OCI-LY7 (cell line): ENCODE measurements at regions not wholly inside any gene's neighbourhood (a gene's known extent, or its start where the extent isn't known, plus 50 kb on each side); places are given as distances from the start of the nearest gene placed in this dataset.

Experiments used
- BruUV-seq: library from RNA; stranded (reverse); fragments of 400-500 nt; replicated peaks from 2 replicates; lab custom pipeline; 2021; lab: Mats Ljungman, UMichigan
- CTCF ChIA-PET: fragments of 300-600 bp; sonication (Branson Sonifier 250); formaldehyde crosslinking; loops from one replicate; lab custom pipeline; 2022; ENCODE audit warnings: antibody characterized with exemption; ENCODE audit not compliant: unreplicated experiment; lab: Charles Lee
- POLR2A ChIA-PET: fragments of 300-600 bp; sonication (Branson Sonifier 250); formaldehyde crosslinking; loops from one replicate; lab custom pipeline; 2022; ENCODE audit warnings: antibody characterized with exemption; lab: Charles Lee
- DNase-seq: peaks from one replicate; pipeline ENCODE4 v3.0.0-alpha.2; 2015; ENCODE audit warnings: low spot score
- H2AFZ ChIP-seq: fragments of 200-600 bp; sonication (generic), shearing (Covaris generic); 2 replicates; pipeline ENCODE4 v1.6.1; 2014; ENCODE audit warnings: mild to moderate bottlenecking, antibody characterized with exemption, low read length, moderate library complexity
- H3K27ac ChIP-seq: fragments of 200-600 bp; sonication (generic); 2 replicates; pipeline ENCODE4 v1.5.1; 2014; ENCODE audit warnings: mixed run types, low read depth, mild to moderate bottlenecking, moderate library complexity, low read length, inconsistent platforms; ENCODE audit not compliant: poor library complexity, severe bottlenecking
- H3K36me3 ChIP-seq: fragments of 200-600 bp; sonication (generic); 2 replicates; pipeline ENCODE4 v1.6.1; 2014; ENCODE audit warnings: mild to moderate bottlenecking, antibody characterized with exemption, low read length, moderate library complexity, mixed read lengths; ENCODE audit not compliant: insufficient read depth
- H3K4me1 ChIP-seq: fragments of 200-600 bp; sonication (generic); 2 replicates; pipeline ENCODE4 v1.5.1; 2014; ENCODE audit warnings: mild to moderate bottlenecking, low read length; ENCODE audit not compliant: insufficient read depth, poor library complexity, severe bottlenecking
- H3K4me2 ChIP-seq: fragments of 200-600 bp; sonication (generic); 2 replicates; pipeline ENCODE4 v1.6.1; 2014; ENCODE audit warnings: mild to moderate bottlenecking, low read length
- H3K4me3 ChIP-seq: fragments of 200-600 bp; sonication (generic); 2 replicates; pipeline ENCODE4 v1.5.1; 2014; ENCODE audit warnings: mild to moderate bottlenecking, low read depth, low read length; ENCODE audit not compliant: poor library complexity, severe bottlenecking
- H3K79me2 ChIP-seq: fragments of 200-600 bp; sonication (generic); 2 replicates; pipeline ENCODE4 v1.6.1; 2016; ENCODE audit warnings: low read depth, mild to moderate bottlenecking, low read length, moderate library complexity, mixed read lengths; ENCODE audit not compliant: insufficient read depth
- H3K9me2 ChIP-seq: fragments of 200-600 bp; sonication (generic); 2 replicates; pipeline ENCODE4 v1.6.1; 2016; ENCODE audit warnings: mild to moderate bottlenecking, low read length, mixed read lengths; ENCODE audit not compliant: insufficient read depth
- H3K9me3 ChIP-seq: fragments of 200-600 bp; sonication (generic); 2 replicates; pipeline ENCODE4 v1.6.1; 2014; ENCODE audit warnings: mild to moderate bottlenecking, mixed run types, low read length, mixed read lengths
- H4K20me1 ChIP-seq: fragments of 200-600 bp; sonication (generic); 2 replicates; pipeline ENCODE4 v1.6.1; 2014; ENCODE audit warnings: mild to moderate bottlenecking, antibody characterized with exemption, low read length, moderate library complexity, mixed read lengths; ENCODE audit not compliant: insufficient read depth
- EZH2phosphoT487 ChIP-seq: fragments of 200-600 bp; sonication (generic); IDR thresholded peaks from 2 replicates; pipeline ENCODE4 v1.6.1; 2018; ENCODE audit warnings: low read depth, borderline replicate concordance, mild to moderate bottlenecking, mixed run types, antibody characterized with exemption, low read length, moderate library complexity, mixed read lengths
- intact Hi-C: fragments of 100-400 bp; cut with micrococcal nuclease; formaldehyde crosslinking; loops from one replicate; pipeline ENCODE4 v1.10.0; 2022; ENCODE audit not compliant: unreplicated experiment
- TF ChIP-seq, protein P1 (sequence below): fragments of 200-600 bp; sonication (generic); conservative IDR thresholded peaks from 2 replicates; pipeline ENCODE4 v1.5.1; 2014; ENCODE audit warnings: mild to moderate bottlenecking, antibody characterized with exemption, low read length, moderate library complexity, mixed read lengths

DNA sequence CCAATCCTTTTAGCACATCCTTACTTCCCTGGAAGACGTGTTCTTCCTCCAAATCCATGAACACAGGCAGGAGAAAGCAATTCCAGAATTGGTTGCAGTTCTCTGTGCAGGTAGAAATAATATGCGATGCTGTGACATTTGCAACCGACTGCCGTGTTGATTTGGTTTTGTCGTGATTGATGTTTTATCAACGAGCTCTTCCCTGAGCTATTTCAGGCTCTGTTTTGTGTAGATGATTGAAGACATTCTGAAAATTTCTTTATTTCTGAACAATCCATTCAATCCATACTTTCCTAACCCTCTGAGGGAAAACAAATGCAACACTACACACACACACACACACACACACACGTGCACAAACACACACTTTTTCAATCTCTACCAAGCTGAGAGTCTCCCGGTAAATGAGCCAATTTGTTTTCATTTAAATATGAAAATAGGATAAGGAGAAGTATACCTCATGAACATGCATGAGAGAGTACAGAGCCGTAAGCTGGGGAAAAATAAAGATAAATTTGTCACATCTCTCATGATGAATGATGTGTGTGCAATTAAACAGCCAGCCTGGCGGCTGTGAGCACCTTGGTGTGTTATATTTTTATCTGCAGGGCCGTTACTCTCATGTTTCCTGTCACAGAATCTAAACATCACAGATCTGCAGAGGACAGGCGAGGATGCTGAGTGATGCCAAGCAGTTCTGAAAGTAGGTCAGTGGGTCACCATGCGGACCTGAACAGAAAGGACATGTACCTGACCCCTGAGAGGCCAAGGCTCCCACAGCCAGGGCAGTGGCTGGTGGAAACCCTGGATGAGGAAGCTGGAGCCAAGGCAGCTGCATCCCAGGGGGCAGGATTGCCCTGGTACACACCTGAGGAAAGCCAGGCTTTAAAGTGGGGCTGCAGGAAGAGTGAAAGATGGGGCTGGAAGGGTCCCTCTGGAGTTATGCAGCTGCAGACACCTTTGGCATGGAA lies 64.8 kb downstream of the PDCL3 start:
- no peak overlapping the region for H2AFZ ChIP-seq
- no peaks in the 10 kb centered on the region for H3K36me3 ChIP-seq
- H4K20me1 ChIP-seq = no peaks in the 10 kb centered on the region
- H3K27ac ChIP-seq = no peak overlapping the region
- no peaks in the 10 kb centered on the region for H3K9me3 ChIP-seq
- ChIA-PET POLR2A (interaction anchor here (1.0 kb wide), 1 partner anchor 35 kb away, joined by 7 read pairs; no protein-coding TSS in a partner anchor), CTCF (no interaction called here)
- H3K9me2 ChIP-seq = no peaks in the 10 kb centered on the region
- no TSS peak for BruUV-seq
- no peaks in the 10 kb centered on the region for H3K4me1 ChIP-seq
- H3K4me2 ChIP-seq = no peak overlapping the region
- H3K79me2 ChIP-seq = no peaks in the 10 kb centered on the region
- TF ChIP-seq, protein P1, sequence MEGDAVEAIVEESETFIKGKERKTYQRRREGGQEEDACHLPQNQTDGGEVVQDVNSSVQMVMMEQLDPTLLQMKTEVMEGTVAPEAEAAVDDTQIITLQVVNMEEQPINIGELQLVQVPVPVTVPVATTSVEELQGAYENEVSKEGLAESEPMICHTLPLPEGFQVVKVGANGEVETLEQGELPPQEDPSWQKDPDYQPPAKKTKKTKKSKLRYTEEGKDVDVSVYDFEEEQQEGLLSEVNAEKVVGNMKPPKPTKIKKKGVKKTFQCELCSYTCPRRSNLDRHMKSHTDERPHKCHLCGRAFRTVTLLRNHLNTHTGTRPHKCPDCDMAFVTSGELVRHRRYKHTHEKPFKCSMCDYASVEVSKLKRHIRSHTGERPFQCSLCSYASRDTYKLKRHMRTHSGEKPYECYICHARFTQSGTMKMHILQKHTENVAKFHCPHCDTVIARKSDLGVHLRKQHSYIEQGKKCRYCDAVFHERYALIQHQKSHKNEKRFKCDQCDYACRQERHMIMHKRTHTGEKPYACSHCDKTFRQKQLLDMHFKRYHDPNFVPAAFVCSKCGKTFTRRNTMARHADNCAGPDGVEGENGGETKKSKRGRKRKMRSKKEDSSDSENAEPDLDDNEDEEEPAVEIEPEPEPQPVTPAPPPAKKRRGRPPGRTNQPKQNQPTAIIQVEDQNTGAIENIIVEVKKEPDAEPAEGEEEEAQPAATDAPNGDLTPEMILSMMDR = no peak
- no peak for TF ChIP-seq EZH2phosphoT487
- no peak overlapping the region for H3K4me3 ChIP-seq
- intact Hi-C loops = no loop called here
- no peak for DNase-seq

DNA sequence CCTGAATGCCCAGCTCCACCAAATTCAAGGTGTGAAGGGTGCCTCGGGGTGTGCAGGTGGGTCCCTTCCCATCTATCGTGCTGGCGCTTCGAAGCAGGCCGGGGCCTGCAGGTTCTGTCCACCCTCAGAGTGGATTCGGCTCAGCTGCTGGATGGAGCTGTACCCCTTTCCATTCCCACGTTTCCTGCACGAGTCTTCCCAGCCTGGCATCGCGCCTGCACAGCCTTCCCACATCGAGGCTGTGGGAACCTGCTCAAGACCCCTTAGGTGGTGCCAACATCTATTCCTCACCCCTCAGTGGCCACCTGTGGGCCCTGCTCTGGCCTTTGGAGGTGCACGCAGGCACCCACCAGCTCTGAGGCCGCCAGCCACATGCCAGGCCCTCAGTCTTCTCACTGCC lies 65.7 kb downstream of the PDCL3 start:
- ChIA-PET POLR2A (no interaction called here), CTCF (no interaction called here)
- no peaks in the 10 kb centered on the region for H3K79me2 ChIP-seq

More for the DNA sequence above, 65.7 kb downstream of the PDCL3 start:
- intact Hi-C loops = no loop called here
- Histone ChIP-seq H3K4me3 (no peak overlapping the region), H3K9me2 (no peaks in the 10 kb centered on the region), H3K36me3 (no peaks in the 10 kb centered on the region), H3K9me3 (no peaks in the 10 kb centered on the region), H3K4me2 (no peak overlapping the region), H3K4me1 (no peaks in the 10 kb centered on the region), H3K27ac (no peak overlapping the region), H2AFZ (no peak overlapping the region), H4K20me1 (no peaks in the 10 kb centered on the region)
- no peak for DNase-seq
- BruUV-seq = no TSS peak
- TF ChIP-seq, protein P1 = no peak
- no peak for TF ChIP-seq EZH2phosphoT487
